Fibroblast of lung (primary cell): ENCODE measurements at regions not wholly inside any gene's neighbourhood (a gene's known extent, or its start where the extent isn't known, plus 50 kb on each side); places are given as distances from the start of the nearest gene placed in this dataset.

ENCODE experiments used
- CTCF ChIP-seq, 2 donors: IDR thresholded peaks in 1 of 2; conservative IDR thresholded peaks in 1 of 2; 1 replicate in 1 of 2; 2 replicates in 1 of 2; pipeline ENCODE4 v1.5.1; 2011 to 2012; ENCODE audit warnings: low read length in 2 of 2, control low read depth in 1 of 2, inconsistent platforms in 1 of 2, low read depth in 1 of 2, mild to moderate bottlenecking in 1 of 2
- EZH2 ChIP-seq: IDR thresholded peaks from 2 replicates; pipeline ENCODE4 v1.5.1; 2012; ENCODE audit warnings: low read length, control low read depth, mild to moderate bottlenecking; ENCODE audit errors: missing control alignments

GRCh38 chr20:57927376-57927775, 217.6 kb upstream of the PMEPA1 start:
- TF ChIP-seq EZH2 (no peak), CTCF (conservative IDR thresholded peaks at IDR 0.05 in 1 of 2, IDR thresholded peaks at IDR 0.05 in 1 of 2; ENCODE audit: low read depth in 1 of 2, low read length in 2 of 2) (no peak)
